ENCODE measurements at regions not wholly inside any gene's neighbourhood (a gene's known extent, or its start where the extent isn't known, plus 50 kb on each side); places are given as distances from the start of the nearest gene placed in this dataset.

DNA sequence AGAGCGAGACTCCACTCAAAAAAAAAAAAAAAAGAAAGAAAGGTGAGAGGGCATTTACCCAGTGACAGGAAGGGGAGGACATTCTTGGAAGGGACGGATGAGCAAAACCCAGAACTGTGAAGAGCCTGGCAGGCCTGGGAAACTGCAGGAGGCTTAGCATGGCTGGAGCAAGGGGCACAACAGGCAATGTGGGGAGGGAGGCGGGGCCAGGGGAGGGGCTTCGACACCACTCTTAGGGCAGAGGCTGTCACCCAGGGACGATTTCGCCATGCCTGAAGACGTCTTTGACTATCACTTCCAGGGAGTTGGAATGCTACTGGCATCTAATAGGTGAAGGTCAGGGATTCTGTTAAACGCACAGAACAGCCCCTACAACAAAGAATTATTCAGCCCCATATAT is 184.0 kb downstream of the HUNK start:
- ChIA-PET POLR2A (ENCODE audit: unreplicated experiment) (no interaction called here), CTCF (no interaction called here)
- no peaks in the 10 kb centered on the region for H3K4me1 ChIP-seq (ENCODE audit: insufficient read depth, low read length)
- intact Hi-C loops (cut with micrococcal nuclease), result no loop called here
- H3F3A ChIP-seq (ENCODE audit: low read length, unreplicated experiment), result no peaks in the 10 kb centered on the region
- H3K4me2 ChIP-seq (ENCODE audit: low read length), result no peak overlapping the region
- DNase-seq (no peak), ATAC-seq (no peak)
- no peaks in the 10 kb centered on the region for H3K9me3 ChIP-seq (ENCODE audit: low read length)
- no peaks in the 10 kb centered on the region for H3K9me2 ChIP-seq (replicated peaks; ENCODE audit: low read length)
- H3K27ac ChIP-seq (ENCODE audit: low read length), result no peak overlapping the region
- H4K20me1 ChIP-seq (ENCODE audit: low read length), result no peaks in the 10 kb centered on the region
- BruUV-seq (replicated peaks), result no TSS peak
- H2AFZ ChIP-seq (ENCODE audit: low read length), result no peak overlapping the region
- no peaks in the 10 kb centered on the region for H3K79me2 ChIP-seq (ENCODE audit: low read length)
- H3K4me3 ChIP-seq (ENCODE audit: low read length), result no peak overlapping the region
- TF ChIP-seq EZH2phosphoT487 (IDR thresholded peaks at IDR 0.05; ENCODE audit: borderline replicate concordance, low read length), result no peak
- TF ChIP-seq, protein P1, sequence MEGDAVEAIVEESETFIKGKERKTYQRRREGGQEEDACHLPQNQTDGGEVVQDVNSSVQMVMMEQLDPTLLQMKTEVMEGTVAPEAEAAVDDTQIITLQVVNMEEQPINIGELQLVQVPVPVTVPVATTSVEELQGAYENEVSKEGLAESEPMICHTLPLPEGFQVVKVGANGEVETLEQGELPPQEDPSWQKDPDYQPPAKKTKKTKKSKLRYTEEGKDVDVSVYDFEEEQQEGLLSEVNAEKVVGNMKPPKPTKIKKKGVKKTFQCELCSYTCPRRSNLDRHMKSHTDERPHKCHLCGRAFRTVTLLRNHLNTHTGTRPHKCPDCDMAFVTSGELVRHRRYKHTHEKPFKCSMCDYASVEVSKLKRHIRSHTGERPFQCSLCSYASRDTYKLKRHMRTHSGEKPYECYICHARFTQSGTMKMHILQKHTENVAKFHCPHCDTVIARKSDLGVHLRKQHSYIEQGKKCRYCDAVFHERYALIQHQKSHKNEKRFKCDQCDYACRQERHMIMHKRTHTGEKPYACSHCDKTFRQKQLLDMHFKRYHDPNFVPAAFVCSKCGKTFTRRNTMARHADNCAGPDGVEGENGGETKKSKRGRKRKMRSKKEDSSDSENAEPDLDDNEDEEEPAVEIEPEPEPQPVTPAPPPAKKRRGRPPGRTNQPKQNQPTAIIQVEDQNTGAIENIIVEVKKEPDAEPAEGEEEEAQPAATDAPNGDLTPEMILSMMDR (conservative IDR thresholded peaks at IDR 0.05; ENCODE audit: low read depth, low read length), result no peak
- TF ChIP-seq EZH2 (IDR thresholded peaks at IDR 0.05; ENCODE audit: low read length, unreplicated experiment), result no peak
- no peak overlapping the region for H3K9ac ChIP-seq (ENCODE audit: low read length)
- peaks cover 14% of the 10 kb centered on the region; the same call in 1 of the 2 replicates for H3K27me3 ChIP-seq (ENCODE audit: low read length)
- no peaks in the 10 kb centered on the region for H3K36me3 ChIP-seq (ENCODE audit: low read depth, low read length)

DNA sequence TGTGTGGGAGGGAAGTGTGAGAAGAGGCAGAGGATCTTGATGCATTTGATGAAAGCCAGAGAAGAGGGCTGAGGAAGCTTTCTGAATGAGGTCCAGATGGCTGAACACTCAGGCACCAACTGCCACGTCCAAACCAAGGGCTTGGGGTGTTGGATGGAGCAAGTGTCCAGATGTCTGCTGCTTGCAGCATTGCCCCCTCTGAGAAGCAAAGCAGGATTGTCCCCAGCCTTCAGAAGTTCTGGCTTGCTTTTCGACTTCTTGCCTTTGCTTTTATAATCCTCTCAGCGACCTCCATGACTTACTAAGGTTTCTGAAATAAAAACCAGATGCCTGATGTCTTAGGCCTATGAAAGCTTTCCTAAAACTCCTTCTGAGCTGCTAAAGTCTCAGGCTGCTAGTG is 182.5 kb downstream of the HUNK start:
- DNase-seq, result no peak
- H3K9me2 ChIP-seq (replicated peaks; ENCODE audit: low read length), result no peaks in the 10 kb centered on the region
- no peaks in the 10 kb centered on the region for H3K4me1 ChIP-seq (ENCODE audit: insufficient read depth, low read length)
- no peak for ATAC-seq
- H4K20me1 ChIP-seq (ENCODE audit: low read length), result no peaks in the 10 kb centered on the region
- no peaks in the 10 kb centered on the region for H3F3A ChIP-seq (ENCODE audit: low read length, unreplicated experiment)
- TF ChIP-seq EZH2phosphoT487 (IDR thresholded peaks at IDR 0.05; ENCODE audit: borderline replicate concordance, low read length) (no peak), EZH2 (IDR thresholded peaks at IDR 0.05; ENCODE audit: low read length, unreplicated experiment) (no peak)
- TF ChIP-seq, protein P1 (conservative IDR thresholded peaks at IDR 0.05; ENCODE audit: low read depth, low read length), result no peak
- no TSS peak for BruUV-seq (replicated peaks)
- no peak overlapping the region for H3K4me2 ChIP-seq (ENCODE audit: low read length)
- H3K4me3 ChIP-seq (ENCODE audit: low read length), result no peak overlapping the region
- no peaks in the 10 kb centered on the region for H3K79me2 ChIP-seq (ENCODE audit: low read length)
- H3K27ac ChIP-seq (ENCODE audit: low read length), result no peak overlapping the region
- no peaks in the 10 kb centered on the region for H3K36me3 ChIP-seq (ENCODE audit: low read depth, low read length)
- H3K9me3 ChIP-seq (ENCODE audit: low read length), result no peaks in the 10 kb centered on the region
- peaks cover 14% of the 10 kb centered on the region; the same call in 1 of the 2 replicates for H3K27me3 ChIP-seq (ENCODE audit: low read length)
- H3K9ac ChIP-seq (ENCODE audit: low read length), result no peak overlapping the region
- H2AFZ ChIP-seq (ENCODE audit: low read length), result no peak overlapping the region
- intact Hi-C loops (cut with micrococcal nuclease), result no loop called here
- ChIA-PET CTCF (no interaction called here), POLR2A (ENCODE audit: unreplicated experiment) (no interaction called here)
